ENCODE measurements at regions not wholly inside any gene's neighbourhood (a gene's known extent, or its start where the extent isn't known, plus 50 kb on each side); places are given as distances from the start of the nearest gene placed in this dataset.

- TF ChIP-seq CTCF (IDR thresholded peaks at IDR 0.05): no peak
- TF ChIP-seq POLR2A (IDR thresholded peaks at IDR 0.05): no peak
These were observed 1280.2 kb downstream of the NCAM2 start for GRCh38 chr21:22278366-22278765.

Measured in right lobe of liver (tissue), 4 donors.